ENCODE measurements at regions not wholly inside any gene's neighbourhood (a gene's known extent, or its start where the extent isn't known, plus 50 kb on each side); places are given as distances from the start of the nearest gene placed in this dataset.

- H3K4me1 ChIP-seq (ENCODE audit: control insufficient read depth, insufficient read depth, low read length, poor library complexity, severe bottlenecking), result no peaks in the 10 kb centered on the region
- H3K27me3 ChIP-seq (ENCODE audit: control insufficient read depth, insufficient read depth, low read length), result no peaks in the 10 kb centered on the region
- Mint-ChIP-seq H3K36me3 (no peaks in the 10 kb centered on the region), H3K9me3 (peaks cover 0 to 1% (median 0%) of the 10 kb centered on the region in 7 donors), H3K27ac (no peak overlapping the region), H3K4me3 (no peak overlapping the region), H3K4me1 (no peaks in the 10 kb centered on the region), H3K27me3 (peaks cover 4% of the 10 kb centered on the region)
- no peak overlapping the region for H3K4me3 ChIP-seq (ENCODE audit: low read depth, low read length)
- no peak for ATAC-seq (ENCODE audit: low read depth in 2 of 2)
- H3K36me3 ChIP-seq (ENCODE audit: control insufficient read depth, insufficient read depth, low read length), result no peaks in the 10 kb centered on the region
- no peak for DNase-seq
- H3K9me3 ChIP-seq (ENCODE audit: control insufficient read depth in 2 of 2, low read length in 2 of 2), result no peaks in the 10 kb centered on the region
- H3K27ac ChIP-seq (ENCODE audit: insufficient read depth, low read length, poor library complexity, severe bottlenecking), result no peak overlapping the region
Measured at GRCh38 chr1:68307378-68307787, 75.1 kb upstream of the WLS start.

- H3K27ac Mint-ChIP-seq, result no peak overlapping the region
- H3K27me3 Mint-ChIP-seq, result peaks cover 4% of the 10 kb centered on the region
- H3K4me1 Mint-ChIP-seq, result no peaks in the 10 kb centered on the region
- H3K27me3 ChIP-seq (ENCODE audit: control insufficient read depth, insufficient read depth, low read length), result no peaks in the 10 kb centered on the region
- no peaks in the 10 kb centered on the region for H3K4me1 ChIP-seq (ENCODE audit: control insufficient read depth, insufficient read depth, low read length, poor library complexity, severe bottlenecking)
- no peaks in the 10 kb centered on the region for H3K36me3 ChIP-seq (ENCODE audit: control insufficient read depth, insufficient read depth, low read length)
- H3K27ac ChIP-seq (ENCODE audit: insufficient read depth, low read length, poor library complexity, severe bottlenecking), result no peak overlapping the region
- H3K9me3 ChIP-seq (ENCODE audit: control insufficient read depth in 2 of 2, low read length in 2 of 2), result no peaks in the 10 kb centered on the region
- DNase-seq (no peak), ATAC-seq (ENCODE audit: low read depth in 2 of 2) (no peak)
- H3K4me3 Mint-ChIP-seq, result no peak overlapping the region
- H3K4me3 ChIP-seq (ENCODE audit: low read depth, low read length), result no peak overlapping the region
- H3K36me3 Mint-ChIP-seq, result no peaks in the 10 kb centered on the region
- peaks cover 0 to 6% (median 2%) of the 10 kb centered on the region in 7 donors for H3K9me3 Mint-ChIP-seq
Measured at GRCh38 chr1:68301471-68302001, 69.2 kb upstream of the WLS start.

- no peak overlapping the region for H3K27ac Mint-ChIP-seq
- no peak for DNase-seq
- Histone ChIP-seq H3K36me3 (ENCODE audit: control insufficient read depth, insufficient read depth, low read length) (no peaks in the 10 kb centered on the region), H3K9me3 (ENCODE audit: control insufficient read depth in 2 of 2, low read length in 2 of 2) (no peaks in the 10 kb centered on the region), H3K4me1 (ENCODE audit: control insufficient read depth, insufficient read depth, low read length, poor library complexity, severe bottlenecking) (no peaks in the 10 kb centered on the region), H3K27ac (ENCODE audit: insufficient read depth, low read length, poor library complexity, severe bottlenecking) (no peak overlapping the region), H3K4me3 (ENCODE audit: low read depth, low read length) (no peak overlapping the region), H3K27me3 (ENCODE audit: control insufficient read depth, insufficient read depth, low read length) (no peaks in the 10 kb centered on the region)
- no peaks in the 10 kb centered on the region for H3K36me3 Mint-ChIP-seq
- H3K4me3 Mint-ChIP-seq, result no peak overlapping the region
- ATAC-seq (ENCODE audit: low read depth in 2 of 2), result no peak
- no peaks in the 10 kb centered on the region for H3K27me3 Mint-ChIP-seq
- H3K4me1 Mint-ChIP-seq, result no peaks in the 10 kb centered on the region
- peaks cover 0 to 5% (median 0%) of the 10 kb centered on the region in 7 donors for H3K9me3 Mint-ChIP-seq
Measured at GRCh38 chr1:68294367-68295066, 62.2 kb upstream of the WLS start.

GRCh38 chr1:68293609-68294366, 61.5 kb upstream of the WLS start:
- H3K27me3 Mint-ChIP-seq, result no peaks in the 10 kb centered on the region
- no peak overlapping the region for H3K4me3 ChIP-seq (ENCODE audit: low read depth, low read length)
- H3K27ac ChIP-seq (ENCODE audit: insufficient read depth, low read length, poor library complexity, severe bottlenecking), result no peak overlapping the region
- H3K4me1 ChIP-seq (ENCODE audit: control insufficient read depth, insufficient read depth, low read length, poor library complexity, severe bottlenecking), result no peaks in the 10 kb centered on the region
- peaks cover 0 to 4% (median 0%) of the 10 kb centered on the region in 7 donors for H3K9me3 Mint-ChIP-seq
- H3K27me3 ChIP-seq (ENCODE audit: control insufficient read depth, insufficient read depth, low read length), result no peaks in the 10 kb centered on the region
- no peaks in the 10 kb centered on the region for H3K36me3 ChIP-seq (ENCODE audit: control insufficient read depth, insufficient read depth, low read length)
- H3K27ac Mint-ChIP-seq, result no peak overlapping the region
- ATAC-seq (ENCODE audit: low read depth in 2 of 2), result no peak
- no peak overlapping the region for H3K4me3 Mint-ChIP-seq
- H3K4me1 Mint-ChIP-seq, result no peaks in the 10 kb centered on the region
- no peak for DNase-seq
- no peaks in the 10 kb centered on the region for H3K36me3 Mint-ChIP-seq
- H3K9me3 ChIP-seq (ENCODE audit: control insufficient read depth in 2 of 2, low read length in 2 of 2), result no peaks in the 10 kb centered on the region

GRCh38 chr1:68293122-68293521, 60.8 kb upstream of the WLS start:
- H3K27ac Mint-ChIP-seq, result no peak overlapping the region
- peaks cover 0 to 3% (median 0%) of the 10 kb centered on the region in 7 donors for H3K9me3 Mint-ChIP-seq
- no peak for DNase-seq
- Histone ChIP-seq H3K27ac (ENCODE audit: insufficient read depth, low read length, poor library complexity, severe bottlenecking) (no peak overlapping the region), H3K4me3 (ENCODE audit: low read depth, low read length) (no peak overlapping the region), H3K4me1 (ENCODE audit: control insufficient read depth, insufficient read depth, low read length, poor library complexity, severe bottlenecking) (no peaks in the 10 kb centered on the region), H3K9me3 (ENCODE audit: control insufficient read depth in 2 of 2, low read length in 2 of 2) (no peaks in the 10 kb centered on the region), H3K27me3 (ENCODE audit: control insufficient read depth, insufficient read depth, low read length) (no peaks in the 10 kb centered on the region), H3K36me3 (ENCODE audit: control insufficient read depth, insufficient read depth, low read length) (no peaks in the 10 kb centered on the region)
- no peaks in the 10 kb centered on the region for H3K4me1 Mint-ChIP-seq
- no peaks in the 10 kb centered on the region for H3K27me3 Mint-ChIP-seq
- H3K36me3 Mint-ChIP-seq, result no peaks in the 10 kb centered on the region
- no peak overlapping the region for H3K4me3 Mint-ChIP-seq
- ATAC-seq (ENCODE audit: low read depth in 2 of 2), result no peak

- Mint-ChIP-seq H3K36me3 (no peaks in the 10 kb centered on the region), H3K4me3 (no peak overlapping the region), H3K27ac (no peak overlapping the region), H3K4me1 (no peaks in the 10 kb centered on the region), H3K9me3 (peaks cover 0 to under 1% (median 0%) of the 10 kb centered on the region in 7 donors), H3K27me3 (no peaks in the 10 kb centered on the region)
- H3K4me1 ChIP-seq (ENCODE audit: control insufficient read depth, insufficient read depth, low read length, poor library complexity, severe bottlenecking), result no peaks in the 10 kb centered on the region
- ATAC-seq (ENCODE audit: low read depth in 2 of 2), result no peak
- DNase-seq, result no peak
- H3K27ac ChIP-seq (ENCODE audit: insufficient read depth, low read length, poor library complexity, severe bottlenecking), result no peak overlapping the region
- no peaks in the 10 kb centered on the region for H3K27me3 ChIP-seq (ENCODE audit: control insufficient read depth, insufficient read depth, low read length)
- H3K4me3 ChIP-seq (ENCODE audit: low read depth, low read length), result no peak overlapping the region
- H3K36me3 ChIP-seq (ENCODE audit: control insufficient read depth, insufficient read depth, low read length), result no peaks in the 10 kb centered on the region
- no peaks in the 10 kb centered on the region for H3K9me3 ChIP-seq (ENCODE audit: control insufficient read depth in 2 of 2, low read length in 2 of 2)
Measured at GRCh38 chr1:68291688-68292384, 59.5 kb upstream of the WLS start.

- no peak overlapping the region for H3K27ac ChIP-seq (ENCODE audit: insufficient read depth, low read length, poor library complexity, severe bottlenecking)
- ATAC-seq (ENCODE audit: low read depth in 2 of 2) (no peak), DNase-seq (no peak)
- H3K4me1 Mint-ChIP-seq, result no peaks in the 10 kb centered on the region
- no peaks in the 10 kb centered on the region for H3K27me3 ChIP-seq (ENCODE audit: control insufficient read depth, insufficient read depth, low read length)
- no peaks in the 10 kb centered on the region for H3K36me3 Mint-ChIP-seq
- no peak overlapping the region for H3K27ac Mint-ChIP-seq
- no peaks in the 10 kb centered on the region for H3K4me1 ChIP-seq (ENCODE audit: control insufficient read depth, insufficient read depth, low read length, poor library complexity, severe bottlenecking)
- H3K9me3 Mint-ChIP-seq, result no peaks in the 10 kb centered on the region
- no peak overlapping the region for H3K4me3 ChIP-seq (ENCODE audit: low read depth, low read length)
- no peaks in the 10 kb centered on the region for H3K36me3 ChIP-seq (ENCODE audit: control insufficient read depth, insufficient read depth, low read length)
- no peaks in the 10 kb centered on the region for H3K9me3 ChIP-seq (ENCODE audit: control insufficient read depth in 2 of 2, low read length in 2 of 2)
- H3K27me3 Mint-ChIP-seq, result no peaks in the 10 kb centered on the region
- no peak overlapping the region for H3K4me3 Mint-ChIP-seq
Measured at GRCh38 chr1:68287241-68287640, 54.9 kb upstream of the WLS start.
